ENCODE measurements at regions not wholly inside any gene's neighbourhood (a gene's known extent, or its start where the extent isn't known, plus 50 kb on each side); places are given as distances from the start of the nearest gene placed in this dataset.

DNA sequence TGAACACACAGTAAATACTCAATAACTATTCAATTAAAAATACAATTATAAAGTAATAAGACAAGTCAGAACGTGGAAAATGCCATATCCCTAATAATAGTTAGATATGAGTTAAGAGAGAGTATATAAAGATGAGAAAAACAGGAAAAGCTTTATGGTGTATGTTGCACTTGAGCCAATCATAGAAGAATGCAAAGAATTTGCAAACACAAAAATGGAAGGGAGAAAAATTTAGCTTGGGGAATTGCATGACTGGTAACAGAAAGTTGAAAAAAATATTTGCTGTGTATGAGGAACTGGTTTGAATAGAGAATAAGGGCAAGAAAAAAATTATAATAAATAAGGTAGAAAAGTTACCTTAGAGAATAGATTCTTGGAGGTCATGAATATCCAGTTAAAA is 739.6 kb upstream of the CXADR start:
- no peaks in the 10 kb centered on the region for H3K36me3 Mint-ChIP-seq (ENCODE audit: low read depth, unreplicated experiment)
- H3K4me3 Mint-ChIP-seq (ENCODE audit: unreplicated experiment): no peak overlapping the region
- H3K27ac Mint-ChIP-seq (ENCODE audit: unreplicated experiment): no peak overlapping the region
- H3K4me1 Mint-ChIP-seq (ENCODE audit: unreplicated experiment): no peaks in the 10 kb centered on the region
- no peaks in the 10 kb centered on the region for H3K9me3 Mint-ChIP-seq (ENCODE audit: unreplicated experiment)
- H3K27me3 Mint-ChIP-seq (ENCODE audit: unreplicated experiment): no peaks in the 10 kb centered on the region
- DNase-seq (ENCODE audit: low spot score): no peak
- TF ChIP-seq, protein P1, sequence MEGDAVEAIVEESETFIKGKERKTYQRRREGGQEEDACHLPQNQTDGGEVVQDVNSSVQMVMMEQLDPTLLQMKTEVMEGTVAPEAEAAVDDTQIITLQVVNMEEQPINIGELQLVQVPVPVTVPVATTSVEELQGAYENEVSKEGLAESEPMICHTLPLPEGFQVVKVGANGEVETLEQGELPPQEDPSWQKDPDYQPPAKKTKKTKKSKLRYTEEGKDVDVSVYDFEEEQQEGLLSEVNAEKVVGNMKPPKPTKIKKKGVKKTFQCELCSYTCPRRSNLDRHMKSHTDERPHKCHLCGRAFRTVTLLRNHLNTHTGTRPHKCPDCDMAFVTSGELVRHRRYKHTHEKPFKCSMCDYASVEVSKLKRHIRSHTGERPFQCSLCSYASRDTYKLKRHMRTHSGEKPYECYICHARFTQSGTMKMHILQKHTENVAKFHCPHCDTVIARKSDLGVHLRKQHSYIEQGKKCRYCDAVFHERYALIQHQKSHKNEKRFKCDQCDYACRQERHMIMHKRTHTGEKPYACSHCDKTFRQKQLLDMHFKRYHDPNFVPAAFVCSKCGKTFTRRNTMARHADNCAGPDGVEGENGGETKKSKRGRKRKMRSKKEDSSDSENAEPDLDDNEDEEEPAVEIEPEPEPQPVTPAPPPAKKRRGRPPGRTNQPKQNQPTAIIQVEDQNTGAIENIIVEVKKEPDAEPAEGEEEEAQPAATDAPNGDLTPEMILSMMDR (IDR thresholded peaks at IDR 0.05; ENCODE audit: unreplicated experiment): no peak

DNA sequence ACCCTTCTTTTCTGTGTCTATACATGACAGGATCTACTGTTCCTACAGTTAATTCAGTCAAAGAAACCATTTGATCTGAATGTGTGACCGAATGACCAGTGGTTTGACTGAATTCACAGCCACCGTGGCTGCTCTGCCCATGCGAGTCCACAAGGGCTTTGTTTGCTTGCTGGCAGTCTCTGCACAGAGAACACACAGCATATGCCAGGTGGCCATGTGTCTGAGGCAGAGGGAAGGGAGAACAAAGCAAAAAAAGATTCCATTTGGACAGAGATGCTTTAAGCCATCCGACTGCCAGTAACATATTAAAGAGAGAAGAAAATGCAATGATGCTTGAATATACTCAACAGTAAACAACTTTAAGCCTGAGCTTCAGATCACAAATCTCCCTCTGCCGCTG is 737.8 kb upstream of the CXADR start:
- Mint-ChIP-seq H3K9me3 (ENCODE audit: unreplicated experiment) (no peaks in the 10 kb centered on the region), H3K4me3 (ENCODE audit: unreplicated experiment) (no peak overlapping the region), H3K27me3 (ENCODE audit: unreplicated experiment) (no peaks in the 10 kb centered on the region), H3K36me3 (ENCODE audit: low read depth, unreplicated experiment) (no peaks in the 10 kb centered on the region), H3K27ac (ENCODE audit: unreplicated experiment) (no peak overlapping the region), H3K4me1 (ENCODE audit: unreplicated experiment) (no peaks in the 10 kb centered on the region)
- peak; percentile 4 for DNase-seq (ENCODE audit: low spot score)
- TF ChIP-seq, protein P1 (IDR thresholded peaks at IDR 0.05; ENCODE audit: unreplicated experiment): no peak

DNA sequence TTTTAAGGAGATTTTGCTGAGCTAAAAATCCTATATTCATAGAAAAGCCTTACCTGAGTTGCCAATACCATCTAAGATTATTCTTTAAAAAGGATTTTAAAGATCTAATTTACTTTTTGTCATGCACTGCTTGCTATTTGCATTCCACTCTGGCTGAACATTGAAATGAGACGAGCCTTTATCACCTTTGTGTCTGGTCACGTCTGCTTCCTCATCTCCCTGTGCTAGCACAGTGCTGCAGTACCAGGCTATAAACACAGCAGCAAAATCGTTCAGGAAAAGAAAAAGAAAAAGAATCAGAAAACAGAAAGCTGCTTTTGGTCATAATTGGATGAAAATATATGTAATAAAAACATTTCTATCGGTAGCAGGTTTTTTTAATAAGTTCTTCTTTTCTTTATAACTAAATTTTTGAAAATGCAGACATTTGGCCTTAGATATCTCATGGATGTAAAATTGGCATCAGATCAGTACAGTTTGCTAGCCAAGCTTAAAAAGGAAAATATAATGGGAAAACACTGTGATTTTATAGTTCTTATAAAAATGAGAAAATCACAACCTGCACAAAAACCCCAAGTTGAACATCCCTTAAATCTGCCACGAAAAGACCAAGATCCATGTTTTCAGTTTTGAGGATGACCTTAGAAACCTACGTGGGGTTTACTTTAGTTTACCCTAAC is 735.7 kb upstream of the CXADR start:
- H3K36me3 Mint-ChIP-seq (ENCODE audit: low read depth, unreplicated experiment): no peaks in the 10 kb centered on the region
- H3K27me3 Mint-ChIP-seq (ENCODE audit: unreplicated experiment): no peaks in the 10 kb centered on the region
- TF ChIP-seq, protein P1 (IDR thresholded peaks at IDR 0.05; ENCODE audit: unreplicated experiment): no peak
- no peak overlapping the region for H3K27ac Mint-ChIP-seq (ENCODE audit: unreplicated experiment)
- no peak for DNase-seq (ENCODE audit: low spot score)
- no peaks in the 10 kb centered on the region for H3K4me1 Mint-ChIP-seq (ENCODE audit: unreplicated experiment)
- H3K4me3 Mint-ChIP-seq (ENCODE audit: unreplicated experiment): no peak overlapping the region
- no peaks in the 10 kb centered on the region for H3K9me3 Mint-ChIP-seq (ENCODE audit: unreplicated experiment)

DNA sequence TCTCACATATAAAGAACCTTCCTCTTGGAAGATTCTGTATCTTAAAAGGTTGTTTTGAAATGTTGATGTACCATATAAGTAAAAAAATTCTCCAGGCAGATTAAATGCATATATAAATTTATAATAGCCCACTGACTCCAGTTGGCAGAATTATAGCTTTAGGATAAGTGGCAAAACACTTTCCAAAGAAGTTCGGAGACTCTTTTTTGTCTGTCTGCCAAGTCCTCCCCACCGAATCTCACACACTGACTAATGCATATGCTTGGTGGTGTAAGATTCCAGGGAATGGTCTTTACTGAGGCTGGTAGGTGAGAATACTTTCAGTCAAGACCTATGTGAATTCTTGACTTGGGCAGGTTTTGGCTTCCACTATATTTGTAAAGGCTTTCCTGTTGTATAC is 724.3 kb upstream of the CXADR start:
- no peak for DNase-seq (ENCODE audit: low spot score)
- Mint-ChIP-seq H3K4me3 (ENCODE audit: unreplicated experiment) (no peak overlapping the region), H3K27me3 (ENCODE audit: unreplicated experiment) (peaks cover 5% of the 10 kb centered on the region), H3K36me3 (ENCODE audit: low read depth, unreplicated experiment) (no peaks in the 10 kb centered on the region), H3K27ac (ENCODE audit: unreplicated experiment) (no peak overlapping the region), H3K4me1 (ENCODE audit: unreplicated experiment) (no peaks in the 10 kb centered on the region), H3K9me3 (ENCODE audit: unreplicated experiment) (no peaks in the 10 kb centered on the region)
- TF ChIP-seq, protein P1 (IDR thresholded peaks at IDR 0.05; ENCODE audit: unreplicated experiment): no peak

DNA sequence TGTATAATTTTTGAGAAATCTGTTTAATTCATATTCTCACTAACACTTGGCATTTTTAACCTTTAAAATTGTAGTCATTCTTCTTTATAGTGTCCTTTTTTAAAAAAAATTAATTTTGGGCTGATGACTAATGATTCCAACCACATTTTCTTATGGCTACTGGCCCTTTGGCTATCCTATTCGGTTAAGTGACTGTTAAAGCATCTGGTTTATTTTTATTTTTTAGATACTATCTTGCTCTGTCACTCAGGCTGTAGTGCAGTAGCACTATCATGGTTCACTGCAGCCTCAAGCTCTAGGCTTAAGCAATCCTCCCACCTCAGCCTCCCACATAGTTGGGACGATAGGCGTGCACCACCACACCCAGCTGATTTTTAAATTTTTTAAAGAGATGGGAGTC is 723.2 kb upstream of the CXADR start:
- DNase-seq (ENCODE audit: low spot score): no peak
- Mint-ChIP-seq H3K36me3 (ENCODE audit: low read depth, unreplicated experiment) (no peaks in the 10 kb centered on the region), H3K4me1 (ENCODE audit: unreplicated experiment) (no peaks in the 10 kb centered on the region), H3K27ac (ENCODE audit: unreplicated experiment) (no peak overlapping the region), H3K27me3 (ENCODE audit: unreplicated experiment) (peaks cover 2% of the 10 kb centered on the region), H3K4me3 (ENCODE audit: unreplicated experiment) (no peak overlapping the region), H3K9me3 (ENCODE audit: unreplicated experiment) (no peaks in the 10 kb centered on the region)
- TF ChIP-seq, protein P1 (IDR thresholded peaks at IDR 0.05; ENCODE audit: unreplicated experiment): no peak
